Esophagus muscularis mucosa (tissue), 3 donors: ENCODE measurements at regions not wholly inside any gene's neighbourhood (a gene's known extent, or its start where the extent isn't known, plus 50 kb on each side); places are given as distances from the start of the nearest gene placed in this dataset.
"Not testable (repeated sequence)": the region's sequence is repeated elsewhere in the genome, so short reads cannot be mapped to it uniquely, and the experiment has no call there.

Source experiments
- POLR2A ChIP-seq: fragments of 450-650 bp; IDR thresholded peaks from one replicate; pipeline ENCODE4 v1.6.1; 2017; ENCODE audit warnings: antibody characterized with exemption, moderate library complexity, mild to moderate bottlenecking, low read depth
- TF ChIP-seq, protein P1 (sequence below), 3 experiments: fragments of 200-600 bp in 2 of 3; fragments of 450-650 bp in 1 of 3; sonication (generic) in 2 of 3; IDR thresholded peaks; one replicate each; pipeline ENCODE4 v1.5.1; 2017 to 2019; ENCODE audit warnings: antibody characterized with exemption in 3 of 3, mild to moderate bottlenecking in 2 of 3, moderate library complexity in 1 of 3

GRCh38 chr1:206350493-206351275, 119.6 kb upstream of the IKBKE start:
- TF ChIP-seq, protein P1, sequence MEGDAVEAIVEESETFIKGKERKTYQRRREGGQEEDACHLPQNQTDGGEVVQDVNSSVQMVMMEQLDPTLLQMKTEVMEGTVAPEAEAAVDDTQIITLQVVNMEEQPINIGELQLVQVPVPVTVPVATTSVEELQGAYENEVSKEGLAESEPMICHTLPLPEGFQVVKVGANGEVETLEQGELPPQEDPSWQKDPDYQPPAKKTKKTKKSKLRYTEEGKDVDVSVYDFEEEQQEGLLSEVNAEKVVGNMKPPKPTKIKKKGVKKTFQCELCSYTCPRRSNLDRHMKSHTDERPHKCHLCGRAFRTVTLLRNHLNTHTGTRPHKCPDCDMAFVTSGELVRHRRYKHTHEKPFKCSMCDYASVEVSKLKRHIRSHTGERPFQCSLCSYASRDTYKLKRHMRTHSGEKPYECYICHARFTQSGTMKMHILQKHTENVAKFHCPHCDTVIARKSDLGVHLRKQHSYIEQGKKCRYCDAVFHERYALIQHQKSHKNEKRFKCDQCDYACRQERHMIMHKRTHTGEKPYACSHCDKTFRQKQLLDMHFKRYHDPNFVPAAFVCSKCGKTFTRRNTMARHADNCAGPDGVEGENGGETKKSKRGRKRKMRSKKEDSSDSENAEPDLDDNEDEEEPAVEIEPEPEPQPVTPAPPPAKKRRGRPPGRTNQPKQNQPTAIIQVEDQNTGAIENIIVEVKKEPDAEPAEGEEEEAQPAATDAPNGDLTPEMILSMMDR (IDR thresholded peaks at IDR 0.05) = not testable (repeated sequence)
- not testable (repeated sequence) for TF ChIP-seq POLR2A
